A549 (cell line): ENCODE measurements at regions not wholly inside any gene's neighbourhood (a gene's known extent, or its start where the extent isn't known, plus 50 kb on each side); places are given as distances from the start of the nearest gene placed in this dataset.

Experiments used
- ATAC-seq, 2 experiments: fragments of 200-7000 bp in 1 of 2; fragments of >200 bp in 1 of 2; cut with Nextera tagmentation in 1 of 2; cut with Tn5 transposase in 1 of 2; 3 replicates each; pipeline versions ENCODE4 v1.8.0 to v1.9.1; 2018 to 2020; ENCODE audit warnings: mild to moderate bottlenecking in 1 of 2, moderate library complexity in 1 of 2
- CTCF ChIA-PET: fragments of 300-600 bp; sonication (Branson Sonifier 250); formaldehyde crosslinking; extraction: SDS; loops from one replicate; lab custom pipeline; 2021; ENCODE audit warnings: antibody characterized with exemption, inconsistent platforms; lab: Yijun Ruan, JAX
- POLR2A ChIA-PET: fragments of 350-600 bp; formaldehyde crosslinking; extraction: SDS; loops from one replicate; lab custom pipeline; 2021; ENCODE audit warnings: antibody characterized with exemption, inconsistent platforms; lab: Yijun Ruan, JAX
- DNase-seq, 2 experiments: peaks; one replicate each; pipeline versions ENCODE4 v3.0.0 to v3.0.0-alpha.2; 2011 to 2016; ENCODE audit warnings: low read depth in 1 of 2, low spot score in 1 of 2
- FAIRE-seq: peaks from 2 replicates; lab custom pipeline; 2011; peaks lifted over from hg19 to GRCh38; lab: Jason Lieb, UNC
- H3K27ac ChIP-seq, 2 experiments: fragments of >200 bp; sonication (Bioruptor Twin); formaldehyde crosslinking; 3 replicates each; pipeline ENCODE4 v1.5.1; 2016 to 2017
- H3K4me1 ChIP-seq: fragments of >200 bp; sonication (Bioruptor Twin); formaldehyde crosslinking; 3 replicates; pipeline ENCODE4 v1.6.1; 2016
- H3K4me2 ChIP-seq: fragments of >200 bp; sonication (Bioruptor Twin); formaldehyde crosslinking; 3 replicates; pipeline ENCODE4 v1.6.1; 2016
- H3K4me3 ChIP-seq: fragments of >200 bp; sonication (Bioruptor Twin); formaldehyde crosslinking; 3 replicates; pipeline ENCODE4 v1.5.1; 2016
- H3K9me3 ChIP-seq: fragments of >200 bp; sonication (Bioruptor Twin); formaldehyde crosslinking; 3 replicates; pipeline ENCODE4 v1.6.1; 2016
- CBX2 ChIP-seq: fragments of 200-600 bp; sonication (generic); IDR thresholded peaks from 2 replicates; pipeline ENCODE4 v1.6.1; 2016; ENCODE audit warnings: low read depth, mild to moderate bottlenecking, borderline replicate concordance
- CTCF ChIP-seq: fragments of >200 bp; sonication (Bioruptor Twin); formaldehyde crosslinking; IDR thresholded peaks from 3 replicates; pipeline ENCODE4 v1.5.1; 2016
- EP300 ChIP-seq, 2 experiments: fragments of >200 bp; sonication (Bioruptor Twin); formaldehyde crosslinking; IDR thresholded peaks; 2 replicates in 1 of 2; 3 replicates in 1 of 2; pipeline ENCODE4 v1.6.1; 2016 to 2017
- GATA3 ChIP-seq: IDR thresholded peaks from 2 replicates; pipeline ENCODE4 v1.6.1; 2012; ENCODE audit warnings: borderline replicate concordance
- HES2 ChIP-seq: fragments of >200 bp; sonication (Bioruptor Twin); formaldehyde crosslinking; IDR thresholded peaks from 2 replicates; pipeline ENCODE4 v1.6.1; 2016
- HEYL ChIP-seq: fragments of 250-450 bp; sonication (Bioruptor Pico); IDR thresholded peaks from 2 replicates; pipeline ENCODE4 v1.8.0; 2021; ENCODE audit warnings: mild to moderate bottlenecking, moderate library complexity
- HMGXB4 ChIP-seq: fragments of 250-450 bp; sonication (Bioruptor Pico); IDR thresholded peaks from 2 replicates; pipeline ENCODE4 v1.5.0; 2021; ENCODE audit warnings: mild to moderate bottlenecking, moderate library complexity, borderline replicate concordance
- HOXA7 ChIP-seq: fragments of 250-450 bp; sonication (Bioruptor Pico); IDR thresholded peaks from 2 replicates; pipeline ENCODE4 v1.5.0; 2020; ENCODE audit warnings: mild to moderate bottlenecking, moderate library complexity
- PBX3 ChIP-seq: IDR thresholded peaks from 2 replicates; pipeline ENCODE4 v1.6.1; 2012
- POLR2A ChIP-seq: IDR thresholded peaks from 2 replicates; pipeline ENCODE4 v1.6.1; 2012; ENCODE audit warnings: mild to moderate bottlenecking, low read length
- RFX5 ChIP-seq: fragments of 450-650 bp; IDR thresholded peaks from 2 replicates; pipeline ENCODE4 v1.7.1; 2014; ENCODE audit warnings: antibody characterized with exemption, mild to moderate bottlenecking, moderate library complexity
- RNF2 ChIP-seq: fragments of 200-600 bp; sonication (generic); IDR thresholded peaks from 2 replicates; pipeline ENCODE4 v1.6.1; 2016; ENCODE audit warnings: low read depth, mild to moderate bottlenecking, antibody characterized with exemption, moderate library complexity, borderline replicate concordance
- SMC3 ChIP-seq: fragments of >200 bp; sonication (Bioruptor Twin); formaldehyde crosslinking; IDR thresholded peaks from 3 replicates; pipeline ENCODE4 v1.6.1; 2018; ENCODE audit warnings: inconsistent platforms
- ZC3H11A ChIP-seq: fragments of 450-650 bp; IDR thresholded peaks from 2 replicates; pipeline ENCODE4 v1.6.1; 2014; ENCODE audit warnings: antibody characterized with exemption, mild to moderate bottlenecking
- ZSCAN20 ChIP-seq: fragments of 250-450 bp; sonication (Bioruptor Pico); IDR thresholded peaks from 2 replicates; pipeline ENCODE4 v1.8.0; 2022; ENCODE audit warnings: mild to moderate bottlenecking, moderate library complexity
- WGBS: methylation state at CpG from one replicate; pipeline ENCODE4 v1.1.6; 2017; ENCODE audit errors: missing lambda C conversion rate; 5-methylcytosine and 5-hydroxymethylcytosine counted together
- TF ChIP-seq, protein P1 (sequence below): fragments of 200-600 bp; sonication (generic); IDR thresholded peaks from 2 replicates; pipeline ENCODE4 v1.6.1; 2016; ENCODE audit warnings: antibody characterized with exemption, mild to moderate bottlenecking, moderate library complexity
- TF ChIP-seq, protein P2 (sequence below): fragments of >200 bp; sonication (Bioruptor Twin); formaldehyde crosslinking; IDR thresholded peaks from 3 replicates; pipeline ENCODE4 v1.6.1; 2016

- TF ChIP-seq, protein P1, sequence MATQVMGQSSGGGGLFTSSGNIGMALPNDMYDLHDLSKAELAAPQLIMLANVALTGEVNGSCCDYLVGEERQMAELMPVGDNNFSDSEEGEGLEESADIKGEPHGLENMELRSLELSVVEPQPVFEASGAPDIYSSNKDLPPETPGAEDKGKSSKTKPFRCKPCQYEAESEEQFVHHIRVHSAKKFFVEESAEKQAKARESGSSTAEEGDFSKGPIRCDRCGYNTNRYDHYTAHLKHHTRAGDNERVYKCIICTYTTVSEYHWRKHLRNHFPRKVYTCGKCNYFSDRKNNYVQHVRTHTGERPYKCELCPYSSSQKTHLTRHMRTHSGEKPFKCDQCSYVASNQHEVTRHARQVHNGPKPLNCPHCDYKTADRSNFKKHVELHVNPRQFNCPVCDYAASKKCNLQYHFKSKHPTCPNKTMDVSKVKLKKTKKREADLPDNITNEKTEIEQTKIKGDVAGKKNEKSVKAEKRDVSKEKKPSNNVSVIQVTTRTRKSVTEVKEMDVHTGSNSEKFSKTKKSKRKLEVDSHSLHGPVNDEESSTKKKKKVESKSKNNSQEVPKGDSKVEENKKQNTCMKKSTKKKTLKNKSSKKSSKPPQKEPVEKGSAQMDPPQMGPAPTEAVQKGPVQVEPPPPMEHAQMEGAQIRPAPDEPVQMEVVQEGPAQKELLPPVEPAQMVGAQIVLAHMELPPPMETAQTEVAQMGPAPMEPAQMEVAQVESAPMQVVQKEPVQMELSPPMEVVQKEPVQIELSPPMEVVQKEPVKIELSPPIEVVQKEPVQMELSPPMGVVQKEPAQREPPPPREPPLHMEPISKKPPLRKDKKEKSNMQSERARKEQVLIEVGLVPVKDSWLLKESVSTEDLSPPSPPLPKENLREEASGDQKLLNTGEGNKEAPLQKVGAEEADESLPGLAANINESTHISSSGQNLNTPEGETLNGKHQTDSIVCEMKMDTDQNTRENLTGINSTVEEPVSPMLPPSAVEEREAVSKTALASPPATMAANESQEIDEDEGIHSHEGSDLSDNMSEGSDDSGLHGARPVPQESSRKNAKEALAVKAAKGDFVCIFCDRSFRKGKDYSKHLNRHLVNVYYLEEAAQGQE: no peak
- TF ChIP-seq RFX5: no peak
- no peak for TF ChIP-seq HOXA7 (CRISPR knock-in tag)
- TF ChIP-seq, protein P2, sequence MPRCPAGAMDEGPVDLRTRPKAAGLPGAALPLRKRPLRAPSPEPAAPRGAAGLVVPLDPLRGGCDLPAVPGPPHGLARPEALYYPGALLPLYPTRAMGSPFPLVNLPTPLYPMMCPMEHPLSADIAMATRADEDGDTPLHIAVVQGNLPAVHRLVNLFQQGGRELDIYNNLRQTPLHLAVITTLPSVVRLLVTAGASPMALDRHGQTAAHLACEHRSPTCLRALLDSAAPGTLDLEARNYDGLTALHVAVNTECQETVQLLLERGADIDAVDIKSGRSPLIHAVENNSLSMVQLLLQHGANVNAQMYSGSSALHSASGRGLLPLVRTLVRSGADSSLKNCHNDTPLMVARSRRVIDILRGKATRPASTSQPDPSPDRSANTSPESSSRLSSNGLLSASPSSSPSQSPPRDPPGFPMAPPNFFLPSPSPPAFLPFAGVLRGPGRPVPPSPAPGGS: no peak
- TF ChIP-seq, all 56 proteins: peak for 0
Observed at GRCh38 chr6:29230666-29231065, 60.0 kb downstream of the OR2J2 start (continued).

GRCh38 chr6:29232725-29233124 lies 62.0 kb downstream of the OR2J2 start:
- no peak overlapping the region for H3K27ac ChIP-seq
- no peaks in the 10 kb centered on the region for H3K4me1 ChIP-seq
- no peaks in the 10 kb centered on the region for H3K9me3 ChIP-seq
- H3K4me3 ChIP-seq: no peak overlapping the region
- no peak for DNase-seq
- no peak for TF ChIP-seq ZSCAN20 (CRISPR knock-in tag)
- TF ChIP-seq EP300 (IDR thresholded peaks at IDR 0.05): no peak
- no peak for TF ChIP-seq ZC3H11A
- no peak for TF ChIP-seq GATA3
- TF ChIP-seq, protein P1: no peak
- TF ChIP-seq HEYL (CRISPR knock-in tag): no peak
- TF ChIP-seq RNF2: no peak
- TF ChIP-seq CTCF: no peak
- no peak for TF ChIP-seq SMC3
- TF ChIP-seq CBX2: no peak
- TF ChIP-seq POLR2A: no peak
- no peak for TF ChIP-seq PBX3
- no peak for TF ChIP-seq HMGXB4 (CRISPR knock-in tag)
- TF ChIP-seq HES2: no peak
- TF ChIP-seq RFX5: no peak
- WGBS: 2% methylated on average over 3 of the region's 3 CpGs
- ATAC-seq: no peak
- ChIA-PET POLR2A (no interaction called here), CTCF (no interaction called here)
- H3K4me2 ChIP-seq: no peak overlapping the region
- FAIRE-seq: no peak
